Endothelial cell of umbilical vein (primary cell): ENCODE measurements at regions not wholly inside any gene's neighbourhood (a gene's known extent, or its start where the extent isn't known, plus 50 kb on each side); places are given as distances from the start of the nearest gene placed in this dataset.

Source experiments
- BruUV-seq: library from RNA; stranded (reverse); fragments of 400-500 nt; replicated peaks from 2 replicates; lab custom pipeline; 2021; lab: Mats Ljungman, UMichigan
- CTCF ChIA-PET: fragments of 300-600, 350-600 bp; sonication (Branson Sonifier 250); formaldehyde crosslinking; loops from one replicate; lab custom pipeline; 2021; ENCODE audit warnings: antibody characterized with exemption, inconsistent platforms; lab: Charles Lee
- POLR2A ChIA-PET: fragments of 300-600, 350-600 bp; sonication (Branson Sonifier 250); formaldehyde crosslinking; loops from one replicate; lab custom pipeline; 2021; ENCODE audit warnings: antibody characterized with exemption, inconsistent platforms; lab: Charles Lee
- DNase-seq: peaks from one replicate; pipeline ENCODE4 v3.0.0-alpha.2; 2011; ENCODE audit warnings: low read depth, low spot score
- FAIRE-seq: peaks from 2 replicates; lab custom pipeline; 2011; peaks lifted over from hg19 to GRCh38; lab: Jason Lieb, UNC
- H2AFZ ChIP-seq: 2 replicates; pipeline ENCODE4 v1.6.0; 2012; ENCODE audit warnings: low read depth, low read length, control low read depth, inconsistent platforms
- H3K27ac ChIP-seq: 2 replicates; pipeline ENCODE4 v1.5.1; 2011; ENCODE audit warnings: low read depth, mild to moderate bottlenecking, control low read depth, low read length, moderate library complexity; ENCODE audit not compliant: insufficient read depth
- H3K27me3 ChIP-seq, 2 experiments: 2 replicates each; pipeline versions ENCODE4 v1.6.0 to v1.6.1; 2011; ENCODE audit warnings: low read length in 2 of 2, mixed read lengths in 1 of 2; ENCODE audit not compliant: control insufficient read depth in 2 of 2, insufficient read depth in 2 of 2
- H3K36me3 ChIP-seq, 2 experiments: 2 replicates in 1 of 2; 3 replicates in 1 of 2; pipeline ENCODE4 v1.5.1; 2011; ENCODE audit warnings: low read length in 2 of 2, mild to moderate bottlenecking in 1 of 2, moderate library complexity in 1 of 2; ENCODE audit not compliant: control insufficient read depth in 2 of 2, insufficient read depth in 2 of 2; ENCODE audit errors: extremely low read depth in 1 of 2
- H3K4me1 ChIP-seq: 3 replicates; pipeline ENCODE4 v1.5.1; 2011; ENCODE audit warnings: mild to moderate bottlenecking, low read length; ENCODE audit not compliant: control insufficient read depth, insufficient read depth; ENCODE audit errors: extremely low read depth
- H3K4me2 ChIP-seq: 2 replicates; pipeline ENCODE4 v1.6.1; 2011; ENCODE audit warnings: low read length, control low read depth, mixed read lengths; ENCODE audit not compliant: insufficient read depth
- H3K4me3 ChIP-seq, 3 experiments: fragments of 200-600 bp in 1 of 3; sonication (generic), shearing (Covaris generic) in 1 of 3; replicated peaks in 1 of 3; 2 replicates each; pipeline ENCODE4 v1.5.1; 2011 to 2016; ENCODE audit warnings: control low read depth in 3 of 3, low read length in 3 of 3, mild to moderate bottlenecking in 2 of 3, inconsistent platforms in 1 of 3, low read depth in 1 of 3, moderate library complexity in 1 of 3; ENCODE audit not compliant: insufficient read depth in 1 of 3
- H3K79me2 ChIP-seq: 2 replicates; pipeline ENCODE4 v1.6.0; 2012; ENCODE audit warnings: low read length, inconsistent platforms; ENCODE audit not compliant: control insufficient read depth, insufficient read depth
- H3K9ac ChIP-seq: replicated peaks from 2 replicates; pipeline ENCODE3; 2011; ENCODE audit warnings: low read length, control low read depth; ENCODE audit not compliant: insufficient read depth; ENCODE audit errors: extremely low read depth
- H3K9me1 ChIP-seq: replicated peaks from 3 replicates; pipeline ENCODE4 v1.6.0; 2011; ENCODE audit warnings: mild to moderate bottlenecking, low read length; ENCODE audit not compliant: control insufficient read depth, insufficient read depth; ENCODE audit errors: extremely low read depth
- H3K9me3 ChIP-seq: replicated peaks from 2 replicates; pipeline ENCODE4 v1.5.1; 2012; ENCODE audit warnings: low read length, inconsistent platforms; ENCODE audit not compliant: control insufficient read depth, insufficient read depth
- H4K20me1 ChIP-seq: replicated peaks from 2 replicates; pipeline ENCODE3; 2011; ENCODE audit warnings: mild to moderate bottlenecking, low read length; ENCODE audit not compliant: control insufficient read depth, insufficient read depth; ENCODE audit errors: extremely low read depth
- CTCF ChIP-seq, 2 donors: IDR thresholded peaks; 1 replicate in 1 of 2; 2 replicates in 1 of 2; pipeline ENCODE4 v1.5.1; 2011; ENCODE audit warnings: low read length in 2 of 2, mild to moderate bottlenecking in 2 of 2, moderate library complexity in 2 of 2, control low read depth in 1 of 2, inconsistent platforms in 1 of 2, low read depth in 1 of 2; ENCODE audit not compliant: insufficient read depth in 1 of 2; ENCODE audit errors: extremely low read depth in 1 of 2
- FOS ChIP-seq: IDR thresholded peaks from 2 replicates; pipeline ENCODE4 v1.6.1; 2011; ENCODE audit warnings: mild to moderate bottlenecking, low read length, moderate library complexity, borderline replicate concordance; ENCODE audit not compliant: insufficient read depth
- MAX ChIP-seq: IDR thresholded peaks from 2 replicates; pipeline ENCODE4 v1.6.1; 2011; ENCODE audit not compliant: insufficient read depth, insufficient read length
- POLR2A ChIP-seq: IDR thresholded peaks from 2 replicates; pipeline ENCODE4 v1.6.1; 2012; ENCODE audit warnings: low read depth, mild to moderate bottlenecking, control low read depth, low read length
- POLR2AphosphoS5 ChIP-seq: IDR thresholded peaks from 2 replicates; pipeline ENCODE4 v1.6.1; 2012; ENCODE audit warnings: low read depth, mild to moderate bottlenecking, control low read depth, low read length, moderate library complexity; ENCODE audit not compliant: insufficient read depth
- dilution Hi-C: fragments of 300-500 bp; cut with MboI; formaldehyde crosslinking; loops from one replicate; pipeline ENCODE4 v1.15.0; 2019; ENCODE audit warnings: low sequenced_read_pairs; ENCODE audit not compliant: extremely low pct_ligation_motif_present
- intact Hi-C: fragments of 100-400 bp; cut with micrococcal nuclease; formaldehyde crosslinking; loops from one replicate; pipeline ENCODE4 v1.10.0; 2022

GRCh38 chr4:3826247-3827172, 60.3 kb downstream of the ADRA2C start:
- ChIA-PET CTCF (no interaction called here), POLR2A (no interaction called here)
- H3K4me1 ChIP-seq = no peaks in the 10 kb centered on the region
- H3K4me3 ChIP-seq = no peak overlapping the region
- no TSS peak for BruUV-seq
- no peaks in the 10 kb centered on the region for H3K27me3 ChIP-seq
- intact Hi-C loops = no loop called here
- no peak for FAIRE-seq
- TF ChIP-seq CTCF (IDR thresholded peaks at IDR 0.05; ENCODE audit: extremely low read depth in 1 of 2, insufficient read depth in 1 of 2, low read depth in 1 of 2, low read length in 2 of 2) (no peak), POLR2A (no peak), MAX (no peak), FOS (no peak), POLR2AphosphoS5 (no peak)
- dilution Hi-C loops = no loop called here
- no peaks in the 10 kb centered on the region for H3K9me3 ChIP-seq
- H3K27ac ChIP-seq = no peak overlapping the region
- H3K4me2 ChIP-seq = no peak overlapping the region
- H3K9ac ChIP-seq = no peak overlapping the region
- no peaks in the 10 kb centered on the region for H4K20me1 ChIP-seq
- H3K79me2 ChIP-seq = no peaks in the 10 kb centered on the region
- no peak for DNase-seq
- H3K9me1 ChIP-seq = no peaks in the 10 kb centered on the region
- no peaks in the 10 kb centered on the region for H3K36me3 ChIP-seq
- H2AFZ ChIP-seq = no peak overlapping the region
